DOHH2 (cell line): ENCODE measurements at regions not wholly inside any gene's neighbourhood (a gene's known extent, or its start where the extent isn't known, plus 50 kb on each side); places are given as distances from the start of the nearest gene placed in this dataset.

Source experiments
- CTCF ChIP-seq: fragments of 200-600 bp; sonication (generic); IDR thresholded peaks from one replicate; pipeline ENCODE4 v1.5.1; 2014; ENCODE audit warnings: antibody characterized with exemption, mild to moderate bottlenecking, low read depth, low read length; ENCODE audit not compliant: poor library complexity, severe bottlenecking
- EZH2phosphoT487 ChIP-seq: fragments of 200-600 bp; sonication (generic); IDR thresholded peaks from 2 replicates; pipeline ENCODE4 v1.6.1; 2017; ENCODE audit warnings: borderline replicate concordance, mild to moderate bottlenecking, antibody characterized with exemption, low read length, moderate library complexity, mixed read lengths

DNA sequence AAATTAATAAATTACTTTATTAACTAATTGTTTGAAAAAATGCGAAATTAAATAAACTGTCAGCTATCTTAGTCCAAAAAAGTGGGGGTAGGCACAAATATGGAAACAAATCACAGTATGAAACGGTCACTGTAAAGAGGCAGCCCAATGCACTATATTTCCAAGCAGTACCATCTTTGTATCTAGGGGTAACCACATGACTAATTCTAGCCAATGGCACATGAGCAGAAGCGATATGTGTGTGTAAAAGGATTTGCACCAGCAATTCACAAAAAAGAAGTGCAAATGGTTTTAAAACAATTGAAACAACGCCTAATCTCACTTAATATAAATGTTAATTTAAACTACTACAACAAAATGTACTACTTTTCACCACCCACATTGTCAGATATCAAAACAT is 129.5 kb upstream of the PRNP start:
- TF ChIP-seq CTCF, result no peak
- TF ChIP-seq EZH2phosphoT487, result no peak
